HPDE6-E6E7 (cell line): ENCODE measurements at regions not wholly inside any gene's neighbourhood (a gene's known extent, or its start where the extent isn't known, plus 50 kb on each side); places are given as distances from the start of the nearest gene placed in this dataset.

Experiments
- DNase-seq: peaks from one replicate; pipeline ENCODE4 v3.0.0; 2011; ENCODE audit warnings: missing footprints; ENCODE audit errors: extremely low spot score

DNA sequence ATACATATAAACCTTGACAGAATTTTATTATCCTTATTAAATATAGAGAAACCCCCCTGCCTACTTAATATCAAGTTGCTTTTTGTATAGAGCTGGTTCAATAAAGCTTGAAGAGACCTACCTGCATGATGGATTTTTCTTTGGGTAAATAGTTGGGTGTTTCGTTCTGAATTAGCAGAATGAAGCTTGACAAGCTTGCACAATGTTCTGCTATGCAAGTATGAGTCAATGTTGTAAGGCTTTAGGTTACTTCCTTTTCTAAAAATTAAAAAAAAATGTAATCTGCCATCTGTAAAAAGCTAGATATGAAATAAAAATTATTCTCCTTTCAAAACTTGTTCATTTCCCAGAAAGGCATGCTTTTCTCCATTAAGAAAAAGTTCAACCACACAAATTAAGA, 1662.6 kb upstream of the SEL1L start:
- DNase-seq = peak; percentile 32

DNA sequence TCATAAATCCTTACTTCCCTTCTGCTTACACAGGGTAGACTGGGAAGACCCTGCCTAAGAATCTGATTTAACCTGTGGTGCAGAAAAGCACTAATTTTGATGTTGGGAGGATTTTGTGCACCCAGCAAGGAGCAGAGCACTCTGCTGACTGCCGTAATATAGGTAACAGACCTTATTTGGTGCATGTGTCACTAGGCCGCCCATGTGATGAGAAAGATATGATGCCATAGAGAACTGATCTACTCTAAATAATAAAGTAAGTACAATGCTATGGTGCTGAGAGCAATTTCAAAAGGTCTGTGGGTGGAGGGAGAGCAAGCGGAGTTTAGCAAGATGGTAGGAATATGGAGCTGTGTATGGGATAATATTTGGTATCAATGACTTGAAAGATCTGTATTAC, 1663.6 kb upstream of the SEL1L start:
- no peak for DNase-seq

GRCh38 chr14:83207550-83207949, 1673.9 kb upstream of the SEL1L start:
- no peak for DNase-seq

DNA sequence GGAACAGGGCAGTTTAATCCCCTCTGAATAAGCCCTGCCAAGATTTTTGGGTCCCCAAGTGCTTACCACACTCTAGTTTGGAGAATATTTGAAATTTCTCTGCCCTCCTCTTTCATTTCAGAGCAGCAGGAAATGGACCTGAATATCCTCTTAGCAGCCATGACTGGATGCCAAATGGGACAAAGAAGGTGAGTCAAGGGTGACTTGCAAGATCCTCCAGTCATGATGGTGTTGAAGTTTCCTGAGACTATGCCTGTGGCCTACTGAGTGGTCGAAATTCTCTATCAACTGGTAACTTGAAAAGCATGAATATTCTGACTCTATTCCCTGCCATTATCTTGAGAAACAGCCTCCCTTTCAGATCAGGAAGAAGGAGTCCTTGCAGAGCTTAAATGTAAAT, 1674.7 kb upstream of the SEL1L start:
- no peak for DNase-seq

- no peak for DNase-seq
Measured at GRCh38 chr14:83217492-83217891, 1683.8 kb upstream of the SEL1L start.

- no peak for DNase-seq
Measured at GRCh38 chr14:83247924-83248639, 1714.4 kb upstream of the SEL1L start.

- no peak for DNase-seq
Measured at GRCh38 chr14:83251402-83251801, 1717.7 kb upstream of the SEL1L start.

GRCh38 chr14:83253870-83254269, 1720.2 kb upstream of the SEL1L start:
- DNase-seq = no peak

DNA sequence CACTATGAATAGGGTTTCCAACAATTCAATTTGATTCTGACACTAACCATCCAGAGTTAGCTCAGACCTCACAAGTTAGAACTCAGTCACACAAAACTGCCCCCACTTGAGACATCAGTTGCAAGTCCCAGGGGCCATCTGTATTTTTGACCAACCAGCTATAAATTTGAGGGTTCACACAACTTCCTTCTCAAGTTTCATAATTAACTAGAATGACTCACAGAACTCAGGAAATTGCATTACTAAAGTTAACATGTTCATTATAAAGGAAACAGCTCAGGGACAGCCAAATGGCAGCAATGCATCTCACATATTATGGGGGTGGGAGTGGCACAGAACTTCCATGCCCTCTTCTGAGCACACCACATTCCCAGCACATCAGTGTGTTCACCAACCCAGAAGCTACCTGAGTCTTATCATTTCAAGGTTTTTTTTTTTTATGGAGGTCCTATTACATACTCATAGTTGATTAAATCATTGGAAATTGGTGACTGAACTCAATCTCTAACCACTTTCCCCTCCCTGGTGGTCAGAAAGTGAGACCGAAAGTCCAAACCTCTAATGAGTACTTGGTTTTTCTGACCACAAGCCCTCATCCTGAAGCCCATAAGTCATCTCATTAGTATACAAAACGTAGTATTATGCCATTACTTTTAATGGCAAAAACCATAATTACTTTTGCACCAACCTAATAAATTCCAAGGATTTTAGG, 1721.5 kb upstream of the SEL1L start:
- no peak for DNase-seq

- DNase-seq = no peak
Measured at GRCh38 chr14:83255727-83256090, 1722.1 kb upstream of the SEL1L start.

DNA sequence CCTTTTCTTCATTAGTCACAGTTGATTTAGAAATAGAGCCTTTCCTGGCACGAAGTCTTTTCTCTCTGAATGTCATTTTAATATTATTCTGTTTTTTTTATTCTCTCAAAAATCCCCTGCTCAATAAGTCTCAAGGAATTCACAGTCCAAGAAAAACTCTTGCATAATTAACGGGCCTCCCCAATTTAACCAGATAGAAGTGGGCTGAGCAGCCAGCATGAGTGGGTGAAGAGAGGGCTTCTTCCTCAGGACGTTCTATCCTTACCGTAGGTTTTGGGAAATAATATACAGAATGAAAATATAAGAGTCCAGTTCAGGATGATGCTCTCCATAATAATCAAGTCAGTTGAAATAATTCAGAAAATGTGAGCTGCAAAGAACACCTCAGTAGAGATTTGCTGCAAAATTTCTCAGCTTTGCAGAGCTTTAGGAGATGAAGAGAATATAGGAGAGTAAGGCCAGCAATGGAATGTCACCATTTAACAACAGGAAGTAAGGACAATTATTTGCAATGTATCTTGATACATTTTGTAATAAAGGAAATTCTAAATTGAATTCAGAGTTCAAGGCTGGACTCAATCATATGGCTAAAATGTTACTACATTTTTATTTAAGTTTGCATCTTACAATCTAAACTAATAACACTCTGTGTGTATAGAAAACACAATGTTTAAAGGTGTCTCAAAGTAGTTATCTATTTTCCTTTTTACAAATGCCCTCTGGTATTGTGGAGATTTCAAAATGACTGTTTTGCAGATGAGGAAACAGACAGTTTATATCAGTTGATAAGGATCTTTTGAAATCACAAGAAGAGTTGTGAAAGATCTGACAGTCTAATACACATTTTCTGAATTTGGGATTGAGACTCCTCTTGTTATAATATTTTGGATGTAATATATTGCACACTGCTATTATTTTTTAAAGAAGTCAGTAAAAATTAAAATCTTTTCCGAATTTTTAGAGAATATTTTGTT, 1724.1 kb upstream of the SEL1L start:
- no peak for DNase-seq

DNA sequence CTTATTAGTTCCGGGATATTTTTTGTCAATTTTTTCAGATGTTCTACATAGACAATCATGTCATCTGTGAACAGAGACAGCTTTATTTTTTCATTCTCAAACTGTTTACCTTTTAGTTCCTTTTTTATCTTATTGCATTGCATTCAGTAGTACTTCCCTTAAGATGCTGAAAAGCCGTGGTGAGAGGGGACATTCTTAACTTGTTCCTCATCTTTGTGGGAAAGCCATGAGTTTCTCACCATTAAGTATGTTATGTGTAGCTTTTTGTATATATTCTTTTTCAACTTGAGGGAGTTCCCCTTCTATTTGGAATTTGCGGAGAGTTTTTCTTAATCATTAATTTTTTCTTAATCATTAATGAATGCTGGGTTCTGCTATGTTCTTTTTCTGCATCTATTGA, 1727.1 kb upstream of the SEL1L start:
- no peak for DNase-seq

GRCh38 chr14:83269583-83269982, 1735.9 kb upstream of the SEL1L start:
- DNase-seq = no peak

DNA sequence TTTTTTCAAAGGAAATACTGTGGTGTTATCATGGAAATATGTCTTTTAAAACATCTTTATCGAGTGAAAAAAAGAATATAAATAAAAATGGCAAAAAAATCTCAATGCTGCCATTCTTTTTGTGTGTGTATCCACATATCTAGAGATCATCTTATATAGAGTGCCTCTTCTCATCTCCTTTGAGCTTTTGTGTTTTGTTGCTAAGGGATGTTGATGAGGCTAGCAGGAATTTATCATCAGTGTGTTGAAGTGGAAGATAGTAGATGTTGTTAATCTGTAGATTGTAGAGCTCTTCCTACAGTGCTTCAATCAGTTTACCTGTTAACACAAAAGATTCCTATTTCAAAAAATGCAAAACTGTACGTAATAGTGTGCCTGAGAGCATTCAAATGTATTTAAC, 1738.0 kb upstream of the SEL1L start:
- no peak for DNase-seq

- DNase-seq = no peak
Measured at GRCh38 chr14:83280719-83281118, 1747.1 kb upstream of the SEL1L start.

DNA sequence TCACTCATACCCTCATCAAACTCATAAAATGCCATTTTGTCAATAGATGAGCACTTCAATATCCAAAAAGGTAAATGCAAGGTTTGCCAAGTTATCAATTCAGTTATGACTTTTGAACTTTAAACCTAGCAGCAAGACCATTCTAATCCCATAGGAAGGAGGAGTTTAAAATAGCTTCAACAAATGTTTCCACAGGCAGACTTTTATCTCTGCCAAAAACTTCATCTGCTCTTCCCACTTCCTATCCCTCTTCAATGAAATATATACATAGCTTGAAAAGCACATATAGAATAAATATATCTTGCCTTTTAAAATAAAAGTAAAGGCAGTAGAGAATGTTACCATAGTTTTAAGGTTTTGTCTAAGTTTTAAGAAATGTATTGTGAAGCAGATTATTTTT, 1749.1 kb upstream of the SEL1L start:
- DNase-seq = no peak

GRCh38 chr14:83287300-83287699, 1753.6 kb upstream of the SEL1L start:
- no peak for DNase-seq

DNA sequence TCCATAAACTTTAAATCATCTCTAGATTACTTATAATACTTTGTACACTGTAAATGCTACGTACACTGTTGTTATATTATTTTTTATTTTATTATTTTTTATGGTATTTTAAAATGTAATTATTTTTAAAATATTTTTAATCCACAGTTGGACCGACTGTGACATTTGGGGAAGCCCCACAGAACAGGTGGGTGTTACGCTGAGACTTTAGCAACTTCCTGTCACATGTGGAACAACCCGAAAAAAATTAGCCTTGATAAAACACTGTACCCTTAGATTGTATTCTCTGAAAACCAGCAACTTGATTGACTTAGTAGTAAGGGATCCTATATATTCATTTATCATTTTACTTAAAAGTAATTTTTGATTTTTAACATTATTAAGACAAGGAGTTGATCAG, 1755.7 kb upstream of the SEL1L start:
- no peak for DNase-seq

DNA sequence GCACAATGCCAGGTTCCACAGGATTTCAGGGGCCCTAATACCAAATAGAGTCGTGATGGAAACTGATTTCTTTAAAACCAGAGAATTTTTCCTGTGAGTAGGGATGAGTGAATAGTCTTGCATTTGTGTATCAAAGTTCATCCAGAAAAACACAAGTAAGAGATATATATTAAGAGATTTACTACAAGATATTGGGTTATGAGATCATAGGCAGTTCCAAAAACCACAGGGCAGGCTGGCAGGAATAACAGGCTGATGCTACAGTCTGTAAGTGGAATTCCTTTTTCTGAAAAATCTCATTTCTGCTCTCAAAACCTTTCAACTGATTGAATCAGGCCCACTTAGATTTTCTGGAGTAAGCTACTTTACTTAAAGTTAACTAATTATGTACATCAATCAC, 1756.2 kb upstream of the SEL1L start:
- no peak for DNase-seq

DNA sequence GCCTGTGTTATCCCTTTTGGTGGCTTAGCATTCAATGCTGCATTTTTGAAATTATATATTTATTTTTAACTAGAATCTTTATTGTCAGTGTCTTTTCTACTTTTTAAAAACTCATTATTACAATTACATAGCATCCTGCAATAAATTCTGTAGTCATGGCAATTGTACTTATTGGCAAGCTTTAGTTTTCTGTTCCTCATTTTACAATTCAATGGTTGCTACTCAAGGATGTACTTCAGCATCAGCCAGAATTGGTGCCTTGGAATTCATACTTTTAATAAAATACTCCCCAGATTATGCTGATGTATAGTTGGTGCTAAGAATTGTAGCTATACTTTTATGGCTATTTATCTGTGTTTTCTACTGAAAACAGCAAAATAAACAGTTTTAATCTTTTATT, 1756.8 kb upstream of the SEL1L start:
- no peak for DNase-seq

DNA sequence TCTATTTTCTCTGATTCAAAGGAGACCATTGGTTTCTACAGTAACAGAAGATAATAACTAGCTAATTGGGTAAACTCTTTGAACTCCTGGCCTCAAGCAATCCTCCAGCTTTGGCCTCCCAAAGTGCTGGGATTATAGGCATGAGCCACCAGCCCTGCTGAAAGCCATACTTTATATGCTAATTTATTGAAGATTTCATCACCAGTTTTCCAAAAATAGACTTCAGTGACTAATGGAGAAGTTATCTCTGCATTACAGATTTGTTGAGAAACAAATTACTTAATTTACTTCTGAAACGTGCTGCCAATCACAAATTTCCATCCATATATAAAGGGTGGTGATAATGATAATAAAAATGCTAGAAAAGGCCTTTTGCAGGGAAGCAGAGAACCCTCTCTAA, 1758.1 kb upstream of the SEL1L start:
- no peak for DNase-seq

GRCh38 chr14:83294941-83295340, 1761.3 kb upstream of the SEL1L start:
- DNase-seq = no peak

DNA sequence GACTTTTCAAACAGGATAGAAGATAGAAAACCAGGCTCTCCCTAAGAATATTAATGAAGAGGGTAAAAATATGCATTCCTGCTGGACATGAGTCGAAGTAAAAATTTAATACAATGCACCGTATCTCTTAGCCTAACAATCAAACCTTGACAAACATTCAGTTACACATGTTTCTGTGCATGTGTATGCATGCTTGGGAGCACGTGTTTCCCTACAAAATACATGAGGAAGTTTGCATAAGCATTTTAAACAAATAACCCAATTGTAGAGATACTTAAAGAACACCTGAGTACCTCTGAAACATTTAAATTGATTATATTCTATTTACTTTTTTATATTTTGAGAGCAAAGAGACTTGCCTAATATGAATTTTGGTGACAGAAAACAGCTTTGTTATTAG, 1763.7 kb upstream of the SEL1L start:
- no peak for DNase-seq
